Tibial nerve (tissue), 3 donors: ENCODE measurements at regions not wholly inside any gene's neighbourhood (a gene's known extent, or its start where the extent isn't known, plus 50 kb on each side); places are given as distances from the start of the nearest gene placed in this dataset.

Experiments used
- POLR2A ChIP-seq, 2 donors: fragments of 450-650 bp; IDR thresholded peaks; one replicate each; pipeline ENCODE4 v1.6.1; 2017; ENCODE audit warnings: antibody characterized with exemption in 2 of 2, mild to moderate bottlenecking in 2 of 2, moderate library complexity in 2 of 2
- TF ChIP-seq, protein P1 (sequence below), 5 experiments: fragments of 200-600 bp in 3 of 5; fragments of 450-650 bp in 2 of 5; sonication (generic) in 3 of 5; IDR thresholded peaks; one replicate each; pipeline ENCODE4 v1.5.1; 2016 to 2019; ENCODE audit warnings: antibody characterized with exemption in 5 of 5, mild to moderate bottlenecking in 3 of 5, moderate library complexity in 2 of 5

DNA sequence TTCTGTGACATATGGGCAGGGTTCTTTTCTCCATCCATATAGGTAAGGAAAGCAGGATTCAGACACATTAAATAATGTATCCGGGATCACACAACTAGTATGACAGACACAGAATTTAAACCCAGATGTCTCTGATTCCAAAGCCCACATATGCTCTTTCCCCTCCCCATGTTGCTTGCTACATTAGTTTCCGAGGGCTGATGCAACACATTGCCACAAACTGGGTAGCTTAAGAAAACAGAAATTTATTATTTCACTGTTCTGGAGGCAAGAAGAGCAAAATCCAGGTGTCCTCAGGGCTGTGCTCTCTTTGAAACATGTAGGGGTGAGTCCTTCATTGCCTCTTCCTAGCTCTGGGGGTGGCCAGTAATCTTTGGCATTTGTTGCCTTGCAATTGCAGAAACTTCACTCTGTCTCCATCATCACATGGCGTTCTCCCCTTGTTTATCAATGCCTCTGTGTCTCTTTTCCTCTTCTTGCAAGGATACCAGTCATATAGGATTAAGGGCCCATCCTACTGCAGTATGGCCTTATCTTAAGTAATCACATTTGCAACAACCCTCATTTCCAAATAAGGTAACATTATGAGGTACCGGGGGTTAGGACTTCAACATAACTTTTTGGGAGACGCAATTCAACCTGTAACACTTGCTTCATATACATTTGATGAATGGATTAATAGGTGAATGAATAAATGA is 83.0 kb upstream of the CCND2 start:
- TF ChIP-seq, protein P1, sequence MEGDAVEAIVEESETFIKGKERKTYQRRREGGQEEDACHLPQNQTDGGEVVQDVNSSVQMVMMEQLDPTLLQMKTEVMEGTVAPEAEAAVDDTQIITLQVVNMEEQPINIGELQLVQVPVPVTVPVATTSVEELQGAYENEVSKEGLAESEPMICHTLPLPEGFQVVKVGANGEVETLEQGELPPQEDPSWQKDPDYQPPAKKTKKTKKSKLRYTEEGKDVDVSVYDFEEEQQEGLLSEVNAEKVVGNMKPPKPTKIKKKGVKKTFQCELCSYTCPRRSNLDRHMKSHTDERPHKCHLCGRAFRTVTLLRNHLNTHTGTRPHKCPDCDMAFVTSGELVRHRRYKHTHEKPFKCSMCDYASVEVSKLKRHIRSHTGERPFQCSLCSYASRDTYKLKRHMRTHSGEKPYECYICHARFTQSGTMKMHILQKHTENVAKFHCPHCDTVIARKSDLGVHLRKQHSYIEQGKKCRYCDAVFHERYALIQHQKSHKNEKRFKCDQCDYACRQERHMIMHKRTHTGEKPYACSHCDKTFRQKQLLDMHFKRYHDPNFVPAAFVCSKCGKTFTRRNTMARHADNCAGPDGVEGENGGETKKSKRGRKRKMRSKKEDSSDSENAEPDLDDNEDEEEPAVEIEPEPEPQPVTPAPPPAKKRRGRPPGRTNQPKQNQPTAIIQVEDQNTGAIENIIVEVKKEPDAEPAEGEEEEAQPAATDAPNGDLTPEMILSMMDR (IDR thresholded peaks at IDR 0.05): no peak
- no peak for TF ChIP-seq POLR2A (IDR thresholded peaks at IDR 0.05)
